ENCODE measurements at regions not wholly inside any gene's neighbourhood (a gene's known extent, or its start where the extent isn't known, plus 50 kb on each side); places are given as distances from the start of the nearest gene placed in this dataset.
"Not testable (repeated sequence)": the region's sequence is repeated elsewhere in the genome, so short reads cannot be mapped to it uniquely, and the experiment has no call there.

GRCh38 chrX:51151734-51152133 is 180.9 kb upstream of the NUDT10 start:
- DNase-seq, result no peak

- DNase-seq, result no peak
Observed at GRCh38 chrX:51155157-51155556, 177.5 kb upstream of the NUDT10 start.

DNA sequence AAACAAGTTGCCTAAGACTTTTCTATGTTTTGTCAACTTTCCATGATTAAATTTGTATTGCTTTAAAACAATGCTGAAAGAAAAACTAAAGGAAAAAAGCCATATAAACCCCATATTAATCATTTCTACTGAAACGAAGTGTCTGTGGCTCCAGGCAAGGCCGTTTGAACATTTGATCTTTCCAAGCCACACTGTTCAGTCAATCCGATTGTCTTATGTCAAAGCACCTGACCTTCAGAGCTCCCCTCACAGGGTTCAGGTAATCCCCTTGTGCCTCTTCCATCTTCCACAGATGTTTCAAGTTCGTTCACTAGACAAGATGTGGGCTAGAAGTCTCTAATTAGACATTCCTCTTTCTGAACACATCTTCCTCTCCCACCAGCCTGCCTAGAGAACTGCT is 177.1 kb upstream of the NUDT10 start:
- DNase-seq, result no peak

DNA sequence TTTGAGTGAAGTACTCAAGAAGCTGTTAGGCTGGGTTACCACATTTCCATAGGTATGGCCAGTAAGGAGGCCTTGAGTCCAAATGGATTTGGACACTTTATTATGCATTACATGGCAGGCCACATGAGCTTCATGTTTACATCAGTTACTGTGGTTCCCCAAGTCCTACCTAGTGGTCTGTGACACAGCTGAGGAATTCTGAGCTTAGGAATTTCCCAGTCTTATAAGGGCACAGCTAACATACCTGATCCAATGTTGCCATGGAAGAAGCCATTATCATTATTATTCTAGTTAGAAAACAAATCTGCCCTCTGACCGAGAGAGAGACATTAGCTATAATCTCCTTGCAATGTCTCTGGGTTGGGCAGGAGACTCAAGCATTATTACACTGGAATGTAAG is 174.4 kb upstream of the NUDT10 start:
- no peak for DNase-seq

DNA sequence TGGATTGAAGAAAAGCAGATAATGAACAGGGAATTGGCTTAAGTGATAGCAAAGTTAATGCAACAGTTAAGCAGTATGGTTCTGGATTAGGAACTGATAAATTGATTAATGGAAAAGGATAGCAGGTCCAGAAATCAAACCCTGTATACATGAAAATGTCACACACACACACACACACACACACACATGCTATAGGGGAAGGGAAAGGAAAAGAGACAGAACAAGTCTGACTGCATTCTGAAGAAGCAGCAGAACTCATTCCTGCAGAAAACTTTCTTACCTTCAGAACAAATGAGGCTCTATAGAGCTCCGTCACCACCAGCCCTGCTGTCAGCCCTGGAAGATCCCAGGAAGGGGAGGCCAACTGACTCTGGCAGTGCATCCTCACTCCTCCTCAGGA is 173.2 kb upstream of the NUDT10 start:
- DNase-seq, result not testable (repeated sequence)

DNA sequence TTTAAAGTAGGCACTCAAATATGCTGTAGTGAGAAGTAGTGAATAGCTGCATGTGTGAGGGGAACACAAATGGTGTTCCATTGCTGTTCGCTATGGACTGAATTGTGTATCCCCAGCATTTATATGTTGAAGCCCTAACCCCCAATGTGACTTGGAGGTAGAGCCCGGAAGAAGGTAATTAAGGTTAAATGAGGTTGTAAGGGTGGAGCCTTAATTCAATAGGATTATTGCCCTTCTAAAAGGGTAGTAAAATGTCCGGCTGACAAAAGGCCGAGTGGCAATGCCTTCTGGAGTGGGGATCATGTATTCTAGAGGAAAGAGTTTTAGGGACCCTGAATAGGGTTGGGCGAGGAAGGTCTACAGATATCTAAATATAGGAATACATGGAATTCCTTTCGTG is 168.9 kb upstream of the NUDT10 start:
- DNase-seq, result no peak

GRCh38 chrX:51178356-51178900 is 154.2 kb upstream of the NUDT10 start:
- not testable (repeated sequence) for DNase-seq

GRCh38 chrX:51179805-51180204 is 152.8 kb upstream of the NUDT10 start:
- not testable (repeated sequence) for DNase-seq

- no peak for DNase-seq
Observed at GRCh38 chrX:51182545-51182944, 150.1 kb upstream of the NUDT10 start.

GRCh38 chrX:51192104-51192503 is 140.5 kb upstream of the NUDT10 start:
- no peak for DNase-seq

DNA sequence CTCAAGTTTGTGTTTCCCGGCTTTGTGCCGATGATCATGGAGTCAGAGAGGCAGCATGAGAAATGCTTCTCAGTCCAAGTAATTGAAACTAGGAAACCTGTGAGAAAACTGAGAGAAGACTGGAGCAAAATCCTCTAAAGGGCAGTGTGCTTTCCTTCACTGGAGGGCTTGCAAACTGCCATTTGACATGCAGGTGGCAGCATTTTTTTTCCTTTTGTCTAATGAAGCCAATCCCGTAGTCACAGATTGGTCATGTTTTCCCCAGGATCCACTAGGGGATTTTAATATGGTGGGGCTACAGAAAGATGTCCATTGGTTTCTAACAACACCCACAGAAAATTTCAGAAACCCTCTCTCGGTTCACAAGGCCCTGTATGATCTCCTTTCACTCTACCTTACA is 117.4 kb upstream of the NUDT10 start:
- no peak for DNase-seq

- DNase-seq, result no peak
Observed at GRCh38 chrX:51215856-51216255, 116.8 kb upstream of the NUDT10 start.

DNA sequence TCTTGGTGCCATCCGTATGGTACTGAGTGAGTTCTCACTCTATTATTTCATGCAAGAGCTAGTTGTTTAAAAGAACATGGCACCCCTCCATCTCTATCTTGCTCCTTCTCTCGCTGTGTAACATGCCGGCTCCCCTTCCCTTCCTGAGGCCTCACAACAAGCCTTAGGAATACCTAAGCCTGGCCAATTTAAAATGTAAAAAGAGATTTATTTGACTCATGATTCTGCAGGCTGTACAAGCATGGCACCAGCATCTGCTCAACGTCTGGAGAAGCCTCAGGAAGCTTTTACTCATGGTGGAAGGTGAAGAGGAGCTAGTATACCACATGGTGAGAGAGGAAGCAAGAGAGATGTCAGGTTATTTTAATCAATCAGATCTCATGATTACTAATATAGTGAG is 90.4 kb upstream of the NUDT10 start:
- no peak for DNase-seq

DNA sequence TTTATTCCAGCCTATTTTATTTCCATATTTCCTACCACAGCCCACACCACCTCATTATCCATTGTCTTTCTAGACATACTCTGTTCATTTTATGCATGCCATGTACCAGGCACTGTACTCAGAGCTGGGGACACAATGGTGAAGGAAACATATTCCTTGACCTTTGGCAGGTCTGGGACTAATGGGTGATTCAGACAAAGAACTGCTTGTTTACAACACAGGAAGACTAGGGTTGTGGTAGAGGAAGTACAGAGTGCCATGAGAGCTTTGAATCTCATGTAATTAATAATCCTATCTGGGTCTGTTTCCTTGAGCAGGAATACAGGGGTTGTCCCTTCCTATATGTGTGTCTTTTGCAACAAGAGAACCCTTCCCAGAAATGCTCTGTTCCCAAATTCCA is 75.1 kb upstream of the NUDT10 start:
- no peak for DNase-seq

- DNase-seq, result not testable (repeated sequence)
Observed at GRCh38 chrX:51262271-51262670, 70.4 kb upstream of the NUDT10 start.

- DNase-seq, result no peak
Observed at GRCh38 chrX:51272638-51273037, 60.0 kb upstream of the NUDT10 start.

DNA sequence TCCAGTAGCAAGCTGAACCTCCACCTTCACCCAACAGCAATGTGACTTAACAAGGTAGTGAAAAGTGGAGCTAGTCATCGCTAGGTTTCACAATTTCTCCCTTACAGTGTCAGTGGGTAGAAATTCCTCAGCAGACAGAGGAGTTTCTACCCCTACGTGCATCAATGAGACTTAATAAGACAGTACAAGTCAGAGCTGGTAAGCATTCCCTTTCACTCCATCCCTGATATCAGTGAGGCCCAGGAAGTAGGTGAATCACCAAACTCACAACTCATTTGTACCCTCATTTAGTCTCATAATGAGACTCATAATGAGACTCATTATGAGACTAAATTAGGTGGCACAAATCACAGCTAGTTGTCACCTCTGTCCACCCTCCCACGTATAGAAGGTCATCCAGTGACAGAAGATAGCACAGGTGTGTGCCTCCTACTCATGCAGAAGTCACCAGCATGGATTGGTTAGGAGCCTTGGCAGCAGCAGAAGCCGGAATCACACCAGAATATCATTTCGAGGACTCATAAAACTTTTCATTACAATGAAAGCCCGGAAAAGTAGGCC is 50.8 kb upstream of the NUDT10 start:
- DNase-seq, result no peak
